D721Med (cell line): ENCODE measurements at regions not wholly inside any gene's neighbourhood (a gene's known extent, or its start where the extent isn't known, plus 50 kb on each side); places are given as distances from the start of the nearest gene placed in this dataset.

Source experiments
- DNase-seq: peaks from one replicate; pipeline ENCODE4 v3.0.0; 2011; ENCODE audit warnings: low spot score; ENCODE audit not compliant: insufficient read length
- FAIRE-seq: peaks from 2 replicates; lab custom pipeline; 2011; peaks lifted over from hg19 to GRCh38; lab: Jason Lieb, UNC
- TF ChIP-seq, protein P1 (sequence below): IDR thresholded peaks from 2 replicates; pipeline ENCODE4 v1.5.1; 2012; ENCODE audit warnings: mild to moderate bottlenecking, control low read depth; ENCODE audit not compliant: insufficient read depth; ENCODE audit errors: missing control alignments

DNA sequence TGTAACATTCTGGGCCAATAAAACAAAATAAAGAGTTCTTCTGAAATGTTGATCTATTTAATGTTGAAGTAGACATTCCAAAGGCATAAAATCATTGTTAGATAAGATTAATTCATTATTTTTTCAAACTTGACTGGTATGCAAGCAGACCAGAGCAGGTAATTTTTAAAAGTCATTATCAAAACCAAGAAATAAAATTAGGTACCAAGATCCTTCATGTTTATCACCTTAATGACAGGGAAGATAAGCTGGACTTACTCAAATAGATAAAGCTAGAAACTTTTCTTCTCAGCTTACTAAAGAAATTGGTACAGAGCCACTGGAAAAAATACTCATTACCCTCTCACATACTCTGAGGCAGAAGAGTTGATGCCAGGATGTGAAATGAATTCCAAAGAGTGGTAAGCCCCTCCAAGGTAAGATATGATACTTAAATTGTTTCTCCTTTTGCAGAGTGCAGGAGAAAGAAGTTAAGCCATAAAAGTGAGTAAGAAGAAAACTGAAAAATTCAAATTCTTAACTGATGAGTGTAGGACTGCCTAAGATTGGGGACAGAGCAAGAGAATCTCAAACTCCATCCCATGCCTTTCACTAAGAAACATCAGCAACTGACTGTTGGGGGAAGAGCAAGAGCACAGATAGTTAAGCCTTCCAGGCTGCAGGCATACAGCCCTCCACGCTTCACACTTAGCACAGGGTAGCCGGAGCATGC, 111.9 kb downstream of the SLC41A2 start:
- no peak for DNase-seq
- TF ChIP-seq, protein P1, sequence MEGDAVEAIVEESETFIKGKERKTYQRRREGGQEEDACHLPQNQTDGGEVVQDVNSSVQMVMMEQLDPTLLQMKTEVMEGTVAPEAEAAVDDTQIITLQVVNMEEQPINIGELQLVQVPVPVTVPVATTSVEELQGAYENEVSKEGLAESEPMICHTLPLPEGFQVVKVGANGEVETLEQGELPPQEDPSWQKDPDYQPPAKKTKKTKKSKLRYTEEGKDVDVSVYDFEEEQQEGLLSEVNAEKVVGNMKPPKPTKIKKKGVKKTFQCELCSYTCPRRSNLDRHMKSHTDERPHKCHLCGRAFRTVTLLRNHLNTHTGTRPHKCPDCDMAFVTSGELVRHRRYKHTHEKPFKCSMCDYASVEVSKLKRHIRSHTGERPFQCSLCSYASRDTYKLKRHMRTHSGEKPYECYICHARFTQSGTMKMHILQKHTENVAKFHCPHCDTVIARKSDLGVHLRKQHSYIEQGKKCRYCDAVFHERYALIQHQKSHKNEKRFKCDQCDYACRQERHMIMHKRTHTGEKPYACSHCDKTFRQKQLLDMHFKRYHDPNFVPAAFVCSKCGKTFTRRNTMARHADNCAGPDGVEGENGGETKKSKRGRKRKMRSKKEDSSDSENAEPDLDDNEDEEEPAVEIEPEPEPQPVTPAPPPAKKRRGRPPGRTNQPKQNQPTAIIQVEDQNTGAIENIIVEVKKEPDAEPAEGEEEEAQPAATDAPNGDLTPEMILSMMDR: no peak
- FAIRE-seq: no peak

DNA sequence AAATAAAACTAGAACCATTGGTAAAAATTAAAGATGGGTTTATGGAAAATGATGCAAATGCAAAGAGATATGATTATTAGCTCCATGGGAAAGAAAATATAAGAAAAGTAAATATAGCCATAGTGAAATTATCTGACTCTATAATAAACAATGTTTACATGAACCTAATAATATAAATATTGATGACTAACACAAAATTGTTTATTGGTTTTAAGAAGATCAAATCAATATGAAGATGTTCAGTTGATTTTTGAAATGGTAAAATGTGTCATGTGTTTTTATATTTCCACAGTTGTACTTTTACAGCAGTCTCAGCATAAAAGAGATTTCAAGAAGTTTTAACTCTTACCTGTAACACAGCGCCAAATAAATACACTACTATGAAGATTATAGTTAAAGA, 114.0 kb downstream of the SLC41A2 start:
- TF ChIP-seq, protein P1: no peak
- FAIRE-seq (no peak), DNase-seq (no peak)

DNA sequence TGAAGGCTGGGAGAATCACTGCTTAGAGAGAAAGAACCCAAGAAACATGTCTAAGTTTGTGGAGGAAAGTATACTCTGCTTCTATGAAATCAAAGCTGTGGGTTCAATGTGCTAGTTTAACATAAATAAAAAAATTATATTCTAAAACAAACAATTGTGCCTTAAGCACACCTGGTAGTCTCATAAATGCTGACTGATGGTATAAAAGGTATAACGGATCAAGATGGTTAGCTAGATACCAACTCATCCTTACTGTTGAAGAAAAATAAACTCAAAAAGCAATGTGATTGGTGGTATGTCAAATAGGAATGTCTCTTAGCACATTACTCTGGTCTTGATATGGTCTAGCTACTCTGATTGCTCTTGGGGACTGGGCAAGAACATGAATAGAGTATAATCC, 117.8 kb downstream of the SLC41A2 start:
- TF ChIP-seq, protein P1: no peak
- FAIRE-seq (no peak), DNase-seq (no peak)

DNA sequence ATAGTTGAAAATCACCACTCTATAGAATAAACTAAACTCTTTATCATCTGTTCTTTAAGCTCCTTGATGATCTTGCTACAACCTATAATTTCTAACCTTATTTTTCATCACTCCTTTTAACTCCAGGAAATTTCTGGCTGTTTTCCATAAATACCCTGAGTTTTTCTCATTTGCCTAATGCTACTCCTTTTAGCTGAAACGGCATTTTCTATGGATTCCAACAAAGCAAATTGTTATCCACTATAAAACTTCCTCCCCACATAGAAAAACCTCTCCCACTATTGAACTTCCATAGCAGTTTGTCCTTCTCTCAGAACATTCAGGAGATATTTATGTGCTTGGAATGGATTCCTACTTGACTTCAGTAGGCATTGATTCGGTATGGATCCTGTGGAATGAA, 122.8 kb downstream of the SLC41A2 start:
- no peak for DNase-seq
- no peak for FAIRE-seq
- TF ChIP-seq, protein P1: no peak

DNA sequence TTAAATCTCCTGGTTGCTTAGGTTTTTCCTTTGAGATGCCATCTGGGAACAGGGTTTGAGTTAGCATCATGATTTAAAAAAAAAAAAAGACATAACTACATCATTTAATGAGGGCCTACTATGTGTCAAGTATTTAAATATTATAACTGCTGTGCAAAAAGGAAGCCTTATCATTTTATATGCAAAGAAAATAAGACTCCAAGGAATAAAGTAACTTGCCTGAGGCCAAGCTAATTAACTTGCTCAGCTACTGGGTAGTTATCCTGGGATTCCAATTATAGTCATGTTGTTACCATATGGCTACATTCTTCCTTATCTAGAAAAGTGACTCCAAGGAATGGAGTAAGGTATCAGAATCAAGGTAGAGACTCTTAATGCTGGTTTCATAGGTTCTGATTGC, 123.5 kb downstream of the SLC41A2 start:
- TF ChIP-seq, protein P1: no peak
- FAIRE-seq: no peak
- no peak for DNase-seq

DNA sequence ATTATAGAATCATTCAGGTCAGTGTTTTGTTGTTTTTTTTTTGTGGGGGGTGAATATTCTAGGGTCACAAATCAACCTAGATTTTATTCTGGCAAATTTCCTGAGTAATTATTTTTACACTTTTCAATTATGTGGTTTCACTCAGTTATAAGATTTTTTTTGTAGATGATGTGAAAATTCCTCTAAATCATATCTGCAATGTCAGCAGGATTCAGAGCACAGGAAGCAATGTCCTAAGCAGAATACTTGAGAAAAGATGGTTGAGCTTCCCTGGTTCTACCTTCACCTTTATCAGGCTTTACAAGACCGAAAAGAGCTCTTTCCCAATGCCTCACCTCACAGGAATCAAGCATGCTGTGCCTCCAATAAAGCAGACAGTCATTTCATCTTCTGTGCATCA, 124.3 kb downstream of the SLC41A2 start:
- FAIRE-seq: no peak
- no peak for DNase-seq
- TF ChIP-seq, protein P1: no peak

DNA sequence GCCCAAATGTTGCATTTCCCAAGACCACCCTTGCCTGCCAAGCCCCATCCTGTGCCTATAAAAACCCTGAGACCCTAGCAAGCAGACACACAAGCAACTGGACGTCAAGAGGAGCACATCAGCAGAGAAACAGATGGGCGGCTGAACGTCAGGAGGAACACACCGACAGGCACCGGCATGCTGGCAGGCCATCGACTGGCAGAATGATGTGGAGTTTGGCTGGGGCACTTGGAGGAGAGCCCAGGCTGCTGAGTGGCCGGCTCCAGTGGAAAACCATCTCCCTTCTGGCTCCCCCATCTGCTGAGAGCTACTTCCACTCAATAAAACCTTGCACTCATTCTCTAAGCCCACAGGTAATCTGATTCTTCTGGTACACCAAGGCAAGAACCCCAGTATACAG, 130.1 kb downstream of the SLC41A2 start:
- no peak for FAIRE-seq

More for the DNA sequence above, 130.1 kb downstream of the SLC41A2 start:
- no peak for DNase-seq
- TF ChIP-seq, protein P1: no peak
